Stimulated activated naive CD8-positive, alpha-beta T cell treated with anti-CD3 and anti-CD28 coated beads, Interleukin-15, Interleukin-2, amounts not matched to agents 100 ng/mL and 50 ng/mL, for 24 hours (primary cell): ENCODE measurements at regions not wholly inside any gene's neighbourhood (a gene's known extent, or its start where the extent isn't known, plus 50 kb on each side); places are given as distances from the start of the nearest gene placed in this dataset.

Experiments
- H3K27ac Mint-ChIP-seq: one replicate; pipeline ENCODE4 v1.8.0; 2021; ENCODE audit warnings: mild to moderate bottlenecking, mixed read lengths
- H3K27me3 Mint-ChIP-seq: one replicate; pipeline ENCODE4 v1.8.0; 2021; ENCODE audit warnings: mixed read lengths
- H3K36me3 Mint-ChIP-seq: one replicate; pipeline ENCODE4 v1.8.0; 2021; ENCODE audit warnings: low read depth, mixed read lengths
- H3K4me1 Mint-ChIP-seq: one replicate; pipeline ENCODE4 v1.8.0; 2021; ENCODE audit warnings: low read depth, mixed read lengths
- H3K4me3 Mint-ChIP-seq: one replicate; pipeline ENCODE4 v1.8.0; 2021; ENCODE audit warnings: mild to moderate bottlenecking, mixed read lengths
- H3K9me3 Mint-ChIP-seq: one replicate; pipeline ENCODE4 v1.8.0; 2021; ENCODE audit warnings: mixed read lengths

GRCh38 chr9:26193237-26193636, 515.0 kb upstream of the TUSC1 start:
- Mint-ChIP-seq H3K4me1 (no peaks in the 10 kb centered on the region), H3K9me3 (peaks cover 23% of the 10 kb centered on the region), H3K4me3 (no peak overlapping the region), H3K27ac (no peak overlapping the region), H3K36me3 (no peaks in the 10 kb centered on the region), H3K27me3 (no peaks in the 10 kb centered on the region)

DNA sequence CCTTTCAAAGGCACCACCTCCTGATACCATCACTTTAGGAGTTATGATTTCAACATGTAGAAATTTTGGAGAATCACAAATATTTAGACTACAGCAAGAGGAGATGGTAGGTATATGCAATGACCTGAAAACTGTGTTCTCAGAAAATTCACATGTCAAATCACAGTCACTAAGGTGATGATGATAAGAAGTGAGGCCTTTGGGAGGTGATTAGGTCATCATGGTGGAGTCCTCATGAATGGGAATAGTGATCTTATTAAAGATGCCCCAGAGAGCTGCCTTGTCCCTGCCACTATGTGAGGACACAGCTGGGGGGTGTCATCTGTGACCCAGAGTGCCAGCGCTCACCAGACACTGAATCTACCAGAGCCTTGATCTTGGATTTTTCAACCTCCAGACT, 513.5 kb upstream of the TUSC1 start:
- H3K4me3 Mint-ChIP-seq: no peak overlapping the region
- H3K36me3 Mint-ChIP-seq: no peaks in the 10 kb centered on the region
- no peaks in the 10 kb centered on the region for H3K27me3 Mint-ChIP-seq
- H3K4me1 Mint-ChIP-seq: no peaks in the 10 kb centered on the region
- peaks cover 31% of the 10 kb centered on the region for H3K9me3 Mint-ChIP-seq
- no peak overlapping the region for H3K27ac Mint-ChIP-seq

- Mint-ChIP-seq H3K27me3 (no peaks in the 10 kb centered on the region), H3K9me3 (peaks cover 19% of the 10 kb centered on the region), H3K4me3 (no peak overlapping the region), H3K36me3 (no peaks in the 10 kb centered on the region), H3K27ac (no peak overlapping the region), H3K4me1 (no peaks in the 10 kb centered on the region)
These were observed 503.6 kb upstream of the TUSC1 start for GRCh38 chr9:26181836-26182235.

DNA sequence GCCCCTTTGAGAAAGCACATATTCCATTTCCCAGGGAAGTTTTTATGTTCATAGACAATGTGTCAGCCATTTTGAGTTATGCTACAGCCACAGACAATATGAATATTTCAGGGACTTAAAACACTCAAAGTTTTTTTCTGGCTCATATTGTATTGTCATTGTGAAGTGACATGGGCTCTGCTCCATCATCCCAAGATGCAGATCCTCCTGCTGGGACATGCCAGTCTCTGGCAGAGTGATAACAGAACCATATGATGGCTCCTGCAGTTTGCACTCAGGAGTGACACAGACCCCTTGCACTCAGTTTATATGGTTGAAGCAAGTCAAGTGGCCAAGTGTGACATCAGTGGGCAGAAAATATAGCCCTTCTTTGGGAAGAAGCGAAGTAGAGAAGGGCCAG, 498.4 kb upstream of the TUSC1 start:
- H3K36me3 Mint-ChIP-seq: no peaks in the 10 kb centered on the region
- no peaks in the 10 kb centered on the region for H3K4me1 Mint-ChIP-seq
- no peaks in the 10 kb centered on the region for H3K27me3 Mint-ChIP-seq
- no peak overlapping the region for H3K27ac Mint-ChIP-seq
- peaks cover 10% of the 10 kb centered on the region for H3K9me3 Mint-ChIP-seq
- H3K4me3 Mint-ChIP-seq: no peak overlapping the region

GRCh38 chr9:26175264-26175663, 497.0 kb upstream of the TUSC1 start:
- H3K27me3 Mint-ChIP-seq: no peaks in the 10 kb centered on the region
- H3K36me3 Mint-ChIP-seq: no peaks in the 10 kb centered on the region
- H3K27ac Mint-ChIP-seq: no peak overlapping the region
- peaks cover 8% of the 10 kb centered on the region for H3K9me3 Mint-ChIP-seq
- no peak overlapping the region for H3K4me3 Mint-ChIP-seq
- H3K4me1 Mint-ChIP-seq: no peaks in the 10 kb centered on the region

- Mint-ChIP-seq H3K4me1 (no peaks in the 10 kb centered on the region), H3K36me3 (no peaks in the 10 kb centered on the region), H3K9me3 (peaks cover 4% of the 10 kb centered on the region), H3K4me3 (no peak overlapping the region), H3K27ac (no peak overlapping the region), H3K27me3 (no peaks in the 10 kb centered on the region)
These were observed 494.1 kb upstream of the TUSC1 start for GRCh38 chr9:26172301-26172700.

DNA sequence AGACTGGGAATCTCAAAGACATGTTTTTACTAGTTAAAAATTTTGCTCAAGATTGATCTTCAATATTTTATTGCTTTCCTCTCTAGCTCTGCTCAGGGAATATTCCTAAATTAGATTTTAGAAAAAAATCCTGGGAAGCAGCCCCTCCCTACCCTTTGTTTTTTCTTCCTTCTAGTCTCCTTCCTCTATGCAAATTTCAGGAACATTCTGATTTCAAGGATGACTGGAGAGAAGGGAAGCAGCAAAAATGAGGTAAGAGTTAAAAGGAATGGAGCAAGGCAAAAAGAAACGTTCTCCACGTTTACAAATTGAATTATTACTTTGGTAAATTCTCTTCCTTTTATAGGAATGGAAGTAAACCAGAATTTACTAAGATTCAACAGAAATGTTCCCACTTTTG, 493.4 kb upstream of the TUSC1 start:
- Mint-ChIP-seq H3K4me3 (no peak overlapping the region), H3K27me3 (no peaks in the 10 kb centered on the region), H3K4me1 (no peaks in the 10 kb centered on the region), H3K27ac (no peak overlapping the region), H3K36me3 (no peaks in the 10 kb centered on the region), H3K9me3 (peaks cover 4% of the 10 kb centered on the region)

DNA sequence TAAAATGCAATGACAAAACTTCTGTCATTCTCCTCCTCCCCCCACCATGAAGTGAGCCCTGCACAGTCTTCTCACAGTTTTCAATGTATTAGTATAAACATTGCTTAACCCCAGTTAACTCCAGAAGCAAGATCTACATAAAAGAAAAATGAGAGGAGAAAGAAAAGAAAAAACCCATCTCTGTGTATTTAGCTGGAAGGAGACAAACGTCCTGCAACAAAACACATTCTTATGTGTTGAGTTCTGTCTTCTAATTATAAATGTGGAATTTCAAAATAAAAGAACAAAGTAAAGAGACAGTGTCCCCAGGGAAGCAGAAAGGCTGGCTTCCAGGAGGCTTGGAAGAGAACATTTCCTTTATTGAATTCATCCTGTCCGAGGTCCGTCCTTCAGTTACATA, 491.9 kb upstream of the TUSC1 start:
- Mint-ChIP-seq H3K4me3 (no peak overlapping the region), H3K27ac (no peak overlapping the region), H3K4me1 (no peaks in the 10 kb centered on the region), H3K36me3 (no peaks in the 10 kb centered on the region), H3K27me3 (no peaks in the 10 kb centered on the region), H3K9me3 (peaks cover 4% of the 10 kb centered on the region)

DNA sequence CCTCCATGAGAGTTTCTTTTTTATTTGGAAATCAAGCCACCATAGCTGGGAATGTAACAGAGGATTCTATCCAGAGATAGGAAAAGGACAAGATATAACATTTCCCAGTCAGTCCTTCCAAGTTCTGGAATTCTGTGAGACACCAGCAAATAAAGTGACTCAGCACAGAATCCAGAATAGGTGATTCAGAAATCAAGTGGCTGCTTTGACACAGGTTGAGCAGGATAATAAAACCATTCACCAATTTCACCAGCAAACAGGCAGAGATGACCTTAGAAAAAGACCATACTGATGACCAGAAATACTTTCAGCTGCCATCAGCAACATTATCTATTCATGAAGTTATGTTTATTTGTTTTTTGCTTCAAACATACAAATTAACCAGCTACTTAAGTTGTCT, 491.5 kb upstream of the TUSC1 start:
- Mint-ChIP-seq H3K9me3 (peaks cover 4% of the 10 kb centered on the region), H3K27ac (no peak overlapping the region), H3K27me3 (no peaks in the 10 kb centered on the region), H3K36me3 (no peaks in the 10 kb centered on the region), H3K4me3 (no peak overlapping the region), H3K4me1 (no peaks in the 10 kb centered on the region)

GRCh38 chr9:26166537-26166936, 488.3 kb upstream of the TUSC1 start:
- peaks cover 8% of the 10 kb centered on the region for H3K9me3 Mint-ChIP-seq
- H3K27ac Mint-ChIP-seq: no peak overlapping the region
- H3K4me3 Mint-ChIP-seq: no peak overlapping the region
- H3K27me3 Mint-ChIP-seq: no peaks in the 10 kb centered on the region
- H3K4me1 Mint-ChIP-seq: no peaks in the 10 kb centered on the region
- H3K36me3 Mint-ChIP-seq: no peaks in the 10 kb centered on the region

GRCh38 chr9:26165426-26165825, 487.2 kb upstream of the TUSC1 start:
- Mint-ChIP-seq H3K36me3 (no peaks in the 10 kb centered on the region), H3K4me1 (no peaks in the 10 kb centered on the region), H3K27me3 (no peaks in the 10 kb centered on the region), H3K9me3 (peaks cover 8% of the 10 kb centered on the region), H3K27ac (no peak overlapping the region), H3K4me3 (no peak overlapping the region)

DNA sequence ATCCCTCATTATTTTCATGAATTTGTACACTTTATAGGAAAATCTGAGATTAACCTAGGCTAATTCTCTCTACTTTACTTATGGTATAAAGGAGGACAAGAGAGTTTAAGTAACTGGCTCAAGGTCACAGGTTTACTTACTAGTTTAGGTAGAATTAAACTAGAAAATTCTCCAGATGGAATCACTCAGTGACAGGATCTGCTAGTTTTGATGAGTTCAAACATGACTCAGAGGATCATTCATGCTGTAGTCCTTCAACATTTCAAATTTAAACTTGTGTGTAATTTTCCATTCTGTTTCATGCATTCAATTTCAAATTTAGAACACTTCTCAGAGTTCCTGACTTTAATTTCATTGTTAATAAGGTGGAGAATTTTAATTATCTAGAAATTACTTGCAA, 485.7 kb upstream of the TUSC1 start:
- peaks cover 8% of the 10 kb centered on the region for H3K9me3 Mint-ChIP-seq
- no peaks in the 10 kb centered on the region for H3K36me3 Mint-ChIP-seq
- H3K27ac Mint-ChIP-seq: no peak overlapping the region
- no peaks in the 10 kb centered on the region for H3K27me3 Mint-ChIP-seq
- no peak overlapping the region for H3K4me3 Mint-ChIP-seq
- H3K4me1 Mint-ChIP-seq: no peaks in the 10 kb centered on the region

DNA sequence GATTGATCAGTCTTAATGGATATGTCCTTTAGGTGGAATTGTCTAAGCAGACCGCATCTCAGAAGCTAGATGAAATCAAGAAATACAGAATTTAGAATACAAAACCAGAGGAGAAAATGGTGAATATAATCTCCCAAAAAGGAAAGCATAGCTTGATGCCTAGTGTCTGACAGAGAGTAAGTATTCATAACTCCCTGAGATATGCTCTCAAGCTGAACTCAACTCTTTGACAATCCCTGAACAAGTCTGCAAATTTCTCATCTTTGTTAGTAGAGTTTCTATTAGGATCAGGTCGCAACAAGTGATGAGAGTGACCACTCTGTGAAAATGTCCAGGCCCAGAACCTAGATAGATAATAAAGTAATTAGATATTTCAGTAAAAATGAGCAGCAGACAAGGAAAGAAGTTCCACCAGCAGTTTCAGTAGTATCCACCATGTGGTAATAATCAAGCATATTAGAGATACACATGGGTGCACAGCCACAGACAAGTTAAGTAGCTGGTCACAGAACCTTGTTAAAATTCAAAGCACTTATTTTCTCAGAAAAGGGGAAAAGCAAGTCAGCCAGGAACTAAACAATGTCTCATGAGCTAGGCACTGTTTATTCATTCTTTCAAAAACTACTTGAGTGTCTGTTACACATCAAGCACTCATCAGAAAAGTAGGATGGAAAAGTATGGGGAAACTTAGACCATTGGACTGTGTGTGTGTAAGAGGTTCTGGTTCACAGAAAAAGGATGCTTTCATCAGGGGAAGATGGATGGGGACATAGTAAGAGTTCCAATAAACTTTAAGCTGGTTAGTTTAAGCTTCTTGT, 481.5 kb upstream of the TUSC1 start:
- no peak overlapping the region for H3K4me3 Mint-ChIP-seq
- H3K27me3 Mint-ChIP-seq: no peaks in the 10 kb centered on the region
- no peaks in the 10 kb centered on the region for H3K4me1 Mint-ChIP-seq
- H3K9me3 Mint-ChIP-seq: peaks cover 12% of the 10 kb centered on the region
- H3K27ac Mint-ChIP-seq: no peak overlapping the region
- H3K36me3 Mint-ChIP-seq: no peaks in the 10 kb centered on the region

DNA sequence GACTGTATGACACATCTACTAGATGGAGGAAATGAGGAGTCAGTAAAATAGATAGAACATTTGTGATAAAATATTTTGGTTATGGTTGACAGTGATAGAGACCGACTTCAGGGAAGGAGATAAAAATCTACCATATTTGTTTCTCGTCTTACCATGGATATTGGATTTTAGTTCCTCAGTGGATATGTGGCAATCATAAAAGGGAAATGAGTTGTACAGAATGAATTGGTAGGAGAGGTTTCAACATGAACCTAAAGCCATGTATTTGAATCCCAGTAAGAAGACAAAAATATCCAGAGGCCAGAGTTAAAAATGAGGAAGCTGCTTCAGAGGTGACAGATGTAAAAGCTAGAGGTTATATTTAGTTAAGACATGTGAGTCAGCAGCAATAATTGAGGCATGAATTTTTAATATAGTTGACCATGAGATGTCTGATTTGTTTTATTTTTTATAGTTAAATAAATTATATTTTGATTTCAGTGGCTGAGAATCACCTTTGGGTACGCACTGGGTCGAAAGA, 480.4 kb upstream of the TUSC1 start:
- Mint-ChIP-seq H3K4me3 (no peak overlapping the region), H3K9me3 (peaks cover 12% of the 10 kb centered on the region), H3K27me3 (no peaks in the 10 kb centered on the region), H3K4me1 (no peaks in the 10 kb centered on the region), H3K36me3 (no peaks in the 10 kb centered on the region), H3K27ac (no peak overlapping the region)

GRCh38 chr9:26157411-26157810, 479.2 kb upstream of the TUSC1 start:
- Mint-ChIP-seq H3K27ac (no peak overlapping the region), H3K36me3 (no peaks in the 10 kb centered on the region)

GRCh38 chr9:26152350-26152749, 474.1 kb upstream of the TUSC1 start:
- Mint-ChIP-seq H3K36me3 (no peaks in the 10 kb centered on the region), H3K27me3 (no peaks in the 10 kb centered on the region), H3K9me3 (peaks cover 10% of the 10 kb centered on the region), H3K4me3 (no peak overlapping the region), H3K27ac (no peak overlapping the region), H3K4me1 (no peaks in the 10 kb centered on the region)

More at GRCh38 chr9:26157411-26157810, 479.2 kb upstream of the TUSC1 start:
- Mint-ChIP-seq H3K9me3 (peaks cover 19% of the 10 kb centered on the region), H3K4me1 (no peaks in the 10 kb centered on the region), H3K4me3 (no peak overlapping the region), H3K27me3 (no peaks in the 10 kb centered on the region)
